SK-N-SH (cell line): ENCODE measurements at regions not wholly inside any gene's neighbourhood (a gene's known extent, or its start where the extent isn't known, plus 50 kb on each side); places are given as distances from the start of the nearest gene placed in this dataset.

ENCODE experiments used
- CTCF ChIA-PET: fragments of 300-600, 350-600 bp; formaldehyde crosslinking; extraction: SDS; loops from one replicate; lab custom pipeline; 2021; lab: Yijun Ruan, JAX
- POLR2A ChIA-PET: fragments of 350-600 bp; sonication (Branson Sonifier 250); formaldehyde crosslinking; extraction: SDS; loops from one replicate; lab custom pipeline; 2020; ENCODE audit warnings: antibody characterized with exemption, inconsistent platforms; lab: Yijun Ruan, JAX
- DNase-seq: peaks from one replicate; pipeline ENCODE4 v3.0.0; 2012
- H2AFZ ChIP-seq: fragments of 200-600 bp; sonication (generic); 2 replicates; pipeline ENCODE4 v1.8.1; 2016; ENCODE audit warnings: antibody characterized with exemption, mild to moderate bottlenecking, low read depth
- H3F3A ChIP-seq: fragments of 200-600 bp; sonication (generic); replicated peaks from 2 replicates; pipeline ENCODE3; 2016; ENCODE audit warnings: antibody characterized with exemption, mild to moderate bottlenecking; ENCODE audit not compliant: insufficient read depth
- H3K27ac ChIP-seq, 2 experiments: fragments of 200-500 bp in 1 of 2; fragments of 200-600 bp in 1 of 2; sonication (Bioruptor generic) in 1 of 2; sonication (generic), shearing (Covaris generic) in 1 of 2; 2 replicates each; pipeline versions ENCODE4 v1.5.1 to v1.6.1; 2014 to 2016; ENCODE audit warnings: low read depth in 2 of 2, inconsistent platforms in 1 of 2, low read length in 1 of 2, mild to moderate bottlenecking in 1 of 2, mixed read lengths in 1 of 2
- H3K27me3 ChIP-seq: fragments of 200-600 bp; sonication (generic), shearing (Covaris generic); 2 replicates; pipeline ENCODE4 v1.6.1; 2016; ENCODE audit warnings: mixed run types; ENCODE audit not compliant: insufficient read depth
- H3K36me3 ChIP-seq, 2 experiments: fragments of 200-500 bp in 1 of 2; fragments of 200-600 bp in 1 of 2; sonication (Bioruptor generic) in 1 of 2; sonication (generic) in 1 of 2; replicated peaks in 1 of 2; 2 replicates each; pipeline versions ENCODE3 to v1.5.1; 2014 to 2016; ENCODE audit warnings: low read length in 1 of 2, mild to moderate bottlenecking in 1 of 2; ENCODE audit not compliant: insufficient read depth in 2 of 2, control insufficient read depth in 1 of 2
- H3K4me1 ChIP-seq, 2 experiments: fragments of 200-500 bp in 1 of 2; fragments of 200-600 bp in 1 of 2; sonication (Bioruptor generic) in 1 of 2; sonication (generic), shearing (Covaris generic) in 1 of 2; 2 replicates each; pipeline versions ENCODE4 v1.5.1 to v1.6.1; 2014 to 2016; ENCODE audit warnings: low read depth in 1 of 2, low read length in 1 of 2, mixed run types in 1 of 2; ENCODE audit not compliant: insufficient read depth in 2 of 2, control insufficient read depth in 1 of 2
- H3K4me2 ChIP-seq: fragments of 200-600 bp; sonication (generic), shearing (Covaris generic); 2 replicates; pipeline ENCODE4 v1.6.1; 2017; ENCODE audit warnings: mixed run types
- H3K4me3 ChIP-seq, 2 experiments: fragments of 200-500 bp in 1 of 2; fragments of 200-600 bp in 1 of 2; sonication (Bioruptor generic) in 1 of 2; sonication (generic), shearing (Covaris generic) in 1 of 2; 2 replicates each; pipeline versions ENCODE4 v1.5.1 to v1.8.1; 2014 to 2016; ENCODE audit warnings: low read depth in 2 of 2, inconsistent platforms in 1 of 2, low read length in 1 of 2, mild to moderate bottlenecking in 1 of 2, mixed read lengths in 1 of 2, moderate library complexity in 1 of 2
- H3K79me2 ChIP-seq: fragments of 200-600 bp; sonication (generic); 2 replicates; pipeline ENCODE4 v1.8.1; 2017; ENCODE audit warnings: mild to moderate bottlenecking; ENCODE audit not compliant: insufficient read depth
- H3K9ac ChIP-seq: fragments of 200-600 bp; sonication (generic); 2 replicates; pipeline ENCODE4 v1.6.1; 2017; ENCODE audit warnings: mixed run types
- H3K9me2 ChIP-seq: fragments of 200-600 bp; sonication (generic); 2 replicates; pipeline ENCODE4 v1.6.1; 2017; ENCODE audit warnings: mixed run types
- H3K9me3 ChIP-seq: fragments of 200-600 bp; sonication (generic); 2 replicates; pipeline ENCODE4 v1.6.1; 2017; ENCODE audit warnings: mixed run types, mild to moderate bottlenecking, moderate library complexity
- H4K20me1 ChIP-seq: fragments of 200-600 bp; sonication (generic); 2 replicates; pipeline ENCODE4 v1.6.1; 2017; ENCODE audit warnings: mild to moderate bottlenecking, mixed run types; ENCODE audit not compliant: insufficient read depth
- CHD2 ChIP-seq: fragments of 150-350 bp; IDR thresholded peaks from 2 replicates; pipeline ENCODE4 v1.6.1; 2018; ENCODE audit warnings: low read length; ENCODE audit not compliant: partially characterized antibody
- GATA2 ChIP-seq: sonication (generic); formaldehyde crosslinking; IDR thresholded peaks from 2 replicates; pipeline ENCODE4 v1.5.0; 2020; ENCODE audit warnings: mild to moderate bottlenecking, missing genetic modification reagents
- JUND ChIP-seq: IDR thresholded peaks from 2 replicates; pipeline ENCODE4 v1.4.0; 2012
- MEF2A ChIP-seq: IDR thresholded peaks from 2 replicates; pipeline ENCODE4 v1.4.0; 2012; ENCODE audit warnings: low read depth, borderline replicate concordance
- PBX3 ChIP-seq: IDR thresholded peaks from 2 replicates; pipeline ENCODE4; 2012
- POLR2AphosphoS5 ChIP-seq: IDR thresholded peaks from 2 replicates; pipeline ENCODE4 v1.6.1; 2012; ENCODE audit warnings: low read depth, low read length
- RAD21 ChIP-seq: IDR thresholded peaks from 2 replicates; pipeline ENCODE4 v1.6.1; 2012; ENCODE audit warnings: mild to moderate bottlenecking, low read length
- RCOR1 ChIP-seq: fragments of 150-350 bp; IDR thresholded peaks from 2 replicates; pipeline ENCODE4 v1.6.1; 2017; ENCODE audit warnings: antibody characterized with exemption, low read length
- REST ChIP-seq: IDR thresholded peaks from 2 replicates; pipeline ENCODE4 v1.6.1; 2012; ENCODE audit warnings: mild to moderate bottlenecking, low read depth, low read length, moderate library complexity
- SMC3 ChIP-seq: IDR thresholded peaks from 2 replicates; pipeline ENCODE4 v1.6.1; 2012; ENCODE audit warnings: low read depth, low read length, improper control_type of control experiment
- TAF1 ChIP-seq: IDR thresholded peaks from 2 replicates; pipeline ENCODE4 v1.6.1; 2012; ENCODE audit warnings: low read depth, mild to moderate bottlenecking, low read length, moderate library complexity, borderline replicate concordance
- USF1 ChIP-seq: IDR thresholded peaks from 2 replicates; pipeline ENCODE4 v1.4.0; 2012; ENCODE audit warnings: low read depth, borderline replicate concordance
- YY1 ChIP-seq: IDR thresholded peaks from 2 replicates; pipeline ENCODE4 v1.4.0; 2012; ENCODE audit warnings: low read depth, mild to moderate bottlenecking
- WGBS: methylation state at CpG from one replicate; pipeline ENCODE4 v1.1.6; 2017; ENCODE audit warnings: low lambda C conversion rate; 5-methylcytosine and 5-hydroxymethylcytosine counted together

GRCh38 chr21:16205527-16205926 is 475.7 kb downstream of the USP25 start:
- CTCF ChIA-PET, result no interaction called here
- no peaks in the 10 kb centered on the region for H3K79me2 ChIP-seq
- no peaks in the 10 kb centered on the region for H3K9me3 ChIP-seq
- no peak overlapping the region for H3K27ac ChIP-seq
- no peak overlapping the region for H3K9ac ChIP-seq
- H3K9me2 ChIP-seq, result no peaks in the 10 kb centered on the region
- DNase-seq, result no peak
- H3K4me1 ChIP-seq, result no peaks in the 10 kb centered on the region
- no peak overlapping the region for H3K4me2 ChIP-seq
- no peak overlapping the region for H3K4me3 ChIP-seq
- H3K27me3 ChIP-seq, result no peaks in the 10 kb centered on the region
- H2AFZ ChIP-seq, result no peak overlapping the region
- H4K20me1 ChIP-seq, result no peaks in the 10 kb centered on the region
- no peaks in the 10 kb centered on the region for H3K36me3 ChIP-seq
- WGBS, result 44% methylated on average over 3 of the region's 3 CpGs
- H3F3A ChIP-seq, result no peaks in the 10 kb centered on the region
- POLR2A ChIA-PET, result no interaction called here
- TF ChIP-seq GATA2 (CRISPR knock-in tag), result no peak
- TF ChIP-seq RCOR1, result no peak
- no peak for TF ChIP-seq MEF2A
- no peak for TF ChIP-seq CHD2
- no peak for TF ChIP-seq PBX3

GRCh38 chr21:16211339-16212303 is 481.8 kb downstream of the USP25 start:
- Histone ChIP-seq H3K79me2 (no peaks in the 10 kb centered on the region), H3K9ac (no peak overlapping the region), H4K20me1 (no peaks in the 10 kb centered on the region), H3F3A (no peaks in the 10 kb centered on the region), H3K4me2 (no peak overlapping the region), H3K4me1 (no peaks in the 10 kb centered on the region), H3K9me3 (no peaks in the 10 kb centered on the region), H2AFZ (no peak overlapping the region), H3K36me3 (no peaks in the 10 kb centered on the region), H3K9me2 (no peaks in the 10 kb centered on the region), H3K27me3 (no peaks in the 10 kb centered on the region), H3K27ac (no peak overlapping the region), H3K4me3 (no peak overlapping the region)
- CTCF ChIA-PET, result interaction anchor here (0.9 to 1.5 kb wide), 2 partner anchors 48 to 120 kb away, joined by 3 read pairs; no protein-coding TSS in a partner anchor
- WGBS, result 41% methylated on average over 7 of the region's 7 CpGs
- no peak for DNase-seq
- POLR2A ChIA-PET, result no interaction called here
- TF ChIP-seq RCOR1, result no peak
- no peak for TF ChIP-seq GATA2 (CRISPR knock-in tag)
- TF ChIP-seq JUND, result no peak
- no peak for TF ChIP-seq RAD21
- no peak for TF ChIP-seq CHD2
- no peak for TF ChIP-seq TAF1
- no peak for TF ChIP-seq MEF2A
- no peak for TF ChIP-seq YY1
- no peak for TF ChIP-seq USF1
- no peak for TF ChIP-seq PBX3
- no peak for TF ChIP-seq REST
- no peak for TF ChIP-seq POLR2AphosphoS5
- no peak for TF ChIP-seq SMC3
